ENCODE measurements at regions not wholly inside any gene's neighbourhood (a gene's known extent, or its start where the extent isn't known, plus 50 kb on each side); places are given as distances from the start of the nearest gene placed in this dataset.
"Not testable (repeated sequence)": the region's sequence is repeated elsewhere in the genome, so short reads cannot be mapped to it uniquely, and the experiment has no call there.

DNA sequence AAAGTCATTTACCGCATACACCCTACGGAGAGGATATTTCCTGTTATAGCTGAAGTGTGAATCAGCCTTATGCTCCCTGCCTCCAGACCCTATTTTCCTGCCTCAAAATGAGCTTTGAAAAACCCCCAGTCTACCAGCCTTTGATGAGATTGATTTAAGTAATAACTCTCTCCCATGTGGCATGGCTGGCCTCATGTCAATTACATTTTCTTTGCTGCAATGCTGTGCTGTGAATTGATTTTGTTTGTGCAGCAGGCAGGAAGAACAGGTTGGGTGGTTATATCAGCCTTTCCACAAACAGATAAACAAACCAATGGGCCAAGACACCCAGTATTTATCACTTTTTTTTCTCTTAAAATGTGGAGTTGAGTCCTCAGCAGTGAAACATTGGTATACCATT is 1105.5 kb upstream of the TMEM132C start:
- DNase-seq = no peak

- DNase-seq = no peak
These were observed 1104.7 kb upstream of the TMEM132C start for GRCh38 chr12:127162307-127162706.

DNA sequence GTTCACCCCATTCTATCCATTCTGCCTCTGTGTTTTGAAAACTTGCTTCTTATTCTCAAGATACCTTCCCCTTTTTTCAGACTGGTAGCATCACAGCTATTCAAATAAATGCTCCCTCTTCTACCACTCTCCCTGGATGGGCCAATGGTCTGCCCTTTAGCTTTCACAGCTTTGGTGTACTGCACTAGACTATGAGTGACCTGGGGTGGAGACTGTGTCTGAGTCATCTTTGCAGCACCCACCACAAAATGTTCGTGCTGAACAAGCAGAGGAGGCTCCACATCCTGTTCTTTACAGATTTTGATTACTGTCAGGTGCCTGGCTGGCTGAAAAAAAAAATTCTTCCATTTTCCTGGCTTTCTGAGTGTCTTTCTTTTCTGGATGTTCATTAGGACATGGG is 1104.1 kb upstream of the TMEM132C start:
- DNase-seq = no peak

- DNase-seq = no peak
These were observed 1101.2 kb upstream of the TMEM132C start for GRCh38 chr12:127165567-127166392.

DNA sequence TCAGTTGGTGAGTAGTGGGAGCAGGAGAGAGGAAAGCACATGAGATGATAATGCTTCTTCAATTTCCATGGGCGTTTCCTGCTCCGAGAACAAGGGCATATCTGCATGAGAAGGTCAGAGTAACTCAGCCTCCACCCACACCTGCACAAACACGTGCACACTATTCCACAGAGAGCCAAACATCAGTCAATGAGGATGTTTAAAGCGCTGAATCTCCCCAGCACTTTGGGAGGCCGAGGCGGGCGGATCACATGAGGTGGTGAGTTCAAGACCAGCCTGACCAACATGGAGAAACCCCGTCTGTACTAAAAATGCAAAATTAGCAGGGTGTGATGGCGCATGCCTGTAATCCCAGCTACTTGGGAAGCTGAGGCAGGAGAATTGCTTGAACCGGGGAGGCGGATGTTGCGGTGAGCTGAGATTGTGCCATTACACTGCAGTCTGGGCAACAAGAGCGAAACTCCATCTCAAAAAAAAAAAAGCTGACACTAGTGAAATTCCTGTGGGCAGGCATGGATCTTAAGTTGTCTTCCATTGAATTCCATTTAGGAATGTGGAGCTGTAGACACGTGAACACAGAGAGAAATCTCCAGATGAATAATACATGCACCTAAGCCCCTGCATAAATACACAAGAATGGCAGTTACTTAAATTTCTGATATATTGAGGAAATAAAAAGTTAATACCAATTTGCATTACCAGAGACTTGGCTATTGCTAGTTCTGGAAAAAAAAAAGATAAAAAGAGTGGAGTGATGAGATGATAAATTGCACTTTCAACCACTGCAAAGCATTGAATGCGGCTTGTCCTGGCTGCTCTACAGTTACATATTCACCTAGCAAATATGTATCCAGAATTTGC is 1097.4 kb upstream of the TMEM132C start:
- DNase-seq = no peak

DNA sequence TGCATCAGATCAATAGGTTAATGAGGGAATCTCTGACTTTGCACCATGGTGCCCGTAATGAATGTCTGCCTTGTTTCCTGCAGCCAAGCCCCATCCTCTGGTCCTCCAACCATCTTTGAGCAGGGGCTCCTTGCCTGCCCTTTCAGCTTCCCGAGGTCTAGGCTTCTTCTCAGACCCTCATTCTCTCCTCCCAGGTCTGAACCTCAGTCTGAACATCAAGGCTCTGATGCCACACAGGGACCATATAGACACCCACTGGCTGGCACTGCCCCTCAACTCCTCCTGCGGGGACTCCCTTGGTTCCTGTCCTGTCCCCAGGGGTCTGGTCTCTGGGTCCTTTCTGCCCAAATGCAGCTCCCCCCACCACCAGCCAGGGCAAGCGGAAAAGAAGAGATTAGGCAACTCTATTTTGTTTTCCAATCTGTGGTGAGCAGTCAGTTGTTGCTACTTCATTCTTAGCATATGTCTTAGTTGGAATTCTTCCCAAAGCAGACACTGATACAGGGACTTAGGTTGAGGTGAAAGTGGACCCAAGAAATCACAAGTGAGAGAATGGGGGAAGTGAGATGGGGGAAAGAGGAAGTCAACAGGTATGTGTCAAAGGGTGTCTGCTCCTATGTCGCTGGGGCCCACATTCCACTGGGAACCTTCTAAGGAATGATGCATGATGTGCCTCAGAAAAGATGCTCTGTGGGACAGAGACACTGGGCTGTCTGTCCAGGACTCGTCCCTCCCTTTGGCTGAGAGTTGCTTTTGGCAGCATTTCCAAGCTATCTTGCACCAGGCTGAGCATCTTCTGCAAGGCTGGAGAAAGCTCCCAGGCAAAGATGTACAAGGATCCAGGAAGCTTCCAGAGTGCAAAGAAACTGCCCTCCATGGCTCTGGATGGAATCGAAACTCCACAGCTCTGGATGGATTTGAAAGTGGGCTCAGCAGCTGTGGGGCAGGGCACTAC is 1096.5 kb upstream of the TMEM132C start:
- DNase-seq = no peak

GRCh38 chr12:127172861-127173260 is 1094.1 kb upstream of the TMEM132C start:
- DNase-seq = no peak

DNA sequence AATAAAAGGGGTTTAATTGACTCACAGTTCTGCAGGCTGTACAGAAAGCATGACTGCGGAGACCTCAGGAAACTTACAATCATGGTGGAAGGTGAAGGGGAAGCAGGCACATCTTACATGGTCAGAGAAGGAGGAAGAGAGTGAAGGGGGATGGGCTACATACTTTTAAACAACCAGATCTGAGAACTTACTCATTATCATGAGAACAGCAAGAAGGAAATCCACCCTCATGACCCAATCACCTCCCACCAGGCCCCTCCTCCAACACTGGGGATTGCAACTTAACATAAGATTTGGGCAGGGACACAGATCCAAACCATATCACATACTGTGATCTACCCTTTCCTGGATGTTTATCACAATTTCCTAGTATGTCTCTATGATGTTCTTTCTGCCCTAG is 1093.0 kb upstream of the TMEM132C start:
- DNase-seq = not testable (repeated sequence)

DNA sequence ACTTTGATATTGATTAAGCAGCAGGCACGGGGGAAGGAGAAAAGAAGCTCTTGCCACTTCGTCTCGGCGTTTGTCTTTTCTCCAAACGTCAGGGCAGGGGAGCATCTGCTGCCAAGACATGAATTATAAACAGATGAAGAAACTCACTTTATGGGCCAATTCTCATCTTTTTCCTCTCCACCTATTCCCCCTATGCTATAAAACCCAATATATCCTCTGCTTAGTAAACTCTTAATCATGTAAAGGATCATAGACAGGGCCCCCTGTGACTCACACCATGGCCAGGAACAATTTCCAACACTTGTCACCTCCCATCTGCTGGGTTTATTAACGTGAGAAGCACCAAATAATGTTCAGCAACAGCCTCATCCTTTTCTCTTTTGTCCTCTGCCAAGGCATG is 1092.1 kb upstream of the TMEM132C start:
- DNase-seq = no peak

DNA sequence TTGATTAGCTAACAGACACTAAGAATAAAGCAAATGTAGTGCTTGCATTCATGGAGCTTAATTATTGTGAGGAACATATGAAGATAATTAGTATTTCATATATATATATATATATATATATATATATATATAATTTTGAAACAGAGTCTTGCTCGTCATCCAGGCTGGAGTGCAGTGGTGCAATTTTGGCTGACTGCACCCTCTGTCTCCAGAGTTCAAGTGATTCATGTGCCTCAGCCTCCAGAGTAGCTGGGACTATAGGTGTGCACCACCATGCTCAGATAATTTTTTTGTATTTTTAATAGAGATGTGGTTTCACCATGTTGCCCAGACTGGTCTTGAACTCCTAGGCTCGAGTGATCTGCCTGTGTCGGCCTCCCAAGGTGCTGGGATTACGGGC is 1091.6 kb upstream of the TMEM132C start:
- DNase-seq = no peak

DNA sequence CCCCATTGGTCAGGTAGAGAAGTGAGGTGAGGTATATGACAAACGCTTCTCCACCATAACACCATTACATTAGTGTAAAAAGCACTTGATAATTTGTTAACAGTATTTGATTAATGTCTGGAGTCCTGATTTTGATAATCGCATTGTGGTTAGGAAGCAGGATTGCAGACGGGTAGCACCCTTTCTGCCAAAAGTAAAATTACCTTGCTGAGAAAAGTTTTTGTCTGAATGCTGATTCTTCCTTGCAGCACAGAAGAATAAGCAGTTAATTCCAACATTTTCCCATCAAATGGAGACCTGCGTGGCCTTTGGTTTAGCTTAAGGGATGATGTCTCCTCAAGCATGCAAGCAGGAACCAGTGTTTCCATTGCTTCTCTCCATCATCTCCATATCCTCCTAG is 1090.2 kb upstream of the TMEM132C start:
- DNase-seq = no peak

GRCh38 chr12:127178052-127178451 is 1088.9 kb upstream of the TMEM132C start:
- DNase-seq = no peak

- no peak for DNase-seq
These were observed 1088.5 kb upstream of the TMEM132C start for GRCh38 chr12:127178463-127178862.

GRCh38 chr12:127179176-127179575 is 1087.8 kb upstream of the TMEM132C start:
- DNase-seq = no peak

DNA sequence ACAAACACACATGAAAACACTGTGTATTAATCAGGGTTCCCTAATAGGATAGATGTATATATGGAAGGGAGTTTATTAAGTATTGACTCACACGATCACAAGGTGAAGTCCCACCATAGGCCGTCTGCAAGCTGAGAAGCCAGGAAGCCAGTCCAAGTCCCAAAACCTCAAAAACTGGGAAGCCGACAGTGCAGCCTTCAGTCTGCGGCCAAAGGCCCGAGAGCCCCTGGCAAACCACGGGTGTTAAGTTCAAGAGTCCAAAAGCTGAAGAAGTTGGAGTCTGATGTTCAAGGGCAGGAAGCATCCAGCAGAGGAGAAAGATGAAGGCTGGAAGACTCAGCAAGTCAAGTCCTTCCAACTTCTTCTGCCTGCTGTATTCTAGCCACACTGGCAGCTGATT is 1085.0 kb upstream of the TMEM132C start:
- no peak for DNase-seq

DNA sequence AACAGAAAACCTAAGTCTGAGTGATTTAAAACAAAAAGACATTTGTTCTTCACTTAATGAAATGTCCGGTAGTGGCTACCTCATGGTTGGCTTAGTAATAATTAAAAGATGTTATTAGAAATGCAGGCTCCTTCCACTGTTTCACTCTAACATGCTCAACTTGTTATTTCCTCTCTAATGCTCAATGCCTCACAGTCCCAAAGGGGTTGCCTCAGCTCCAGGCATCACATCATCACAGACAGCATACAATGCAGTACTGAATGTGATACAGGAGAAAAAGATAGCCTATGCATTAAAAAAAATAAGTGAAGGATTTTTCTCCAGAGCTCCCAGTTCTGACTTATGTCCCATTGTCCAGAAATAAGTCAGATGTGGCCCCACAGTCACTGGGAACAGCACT is 1077.0 kb upstream of the TMEM132C start:
- no peak for DNase-seq

GRCh38 chr12:127191129-127191528 is 1075.8 kb upstream of the TMEM132C start:
- no peak for DNase-seq

DNA sequence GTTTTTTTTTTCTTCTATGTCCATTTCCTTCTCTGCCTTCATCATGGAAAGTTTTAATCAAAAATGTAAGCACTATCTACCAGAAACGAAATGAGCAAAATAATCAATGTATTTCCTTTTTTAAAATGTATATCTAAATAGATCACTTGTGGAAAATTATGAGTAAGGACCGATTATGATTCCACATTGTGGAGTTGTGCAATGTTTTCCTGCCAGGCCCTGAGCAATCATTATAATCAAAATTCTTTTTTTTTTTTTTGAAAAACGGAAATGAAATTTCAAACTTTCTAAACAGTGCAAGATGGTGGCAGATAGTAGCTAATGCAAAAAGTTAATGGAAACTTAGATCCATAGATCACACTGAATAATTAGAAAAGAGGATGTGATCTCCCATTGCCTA is 1074.6 kb upstream of the TMEM132C start:
- no peak for DNase-seq

DNA sequence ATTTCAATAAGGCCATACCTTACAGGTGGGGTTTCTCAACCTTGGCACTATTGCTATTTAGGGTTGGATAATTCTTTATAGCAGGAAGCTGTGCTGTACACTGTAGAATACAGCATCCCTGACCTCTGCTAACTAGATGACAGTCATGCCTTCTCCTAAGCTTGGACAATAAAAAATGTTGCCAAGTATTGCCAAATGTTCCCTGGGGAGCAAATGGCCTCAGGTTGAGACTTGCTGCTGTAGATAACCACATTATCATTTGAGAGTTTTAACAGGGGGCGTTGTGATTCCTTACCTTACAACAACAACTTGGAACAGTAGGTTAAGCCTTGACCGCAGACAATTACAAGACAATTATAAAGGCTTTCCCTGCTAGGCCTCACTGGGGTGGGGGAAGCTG is 1073.6 kb upstream of the TMEM132C start:
- DNase-seq = no peak

DNA sequence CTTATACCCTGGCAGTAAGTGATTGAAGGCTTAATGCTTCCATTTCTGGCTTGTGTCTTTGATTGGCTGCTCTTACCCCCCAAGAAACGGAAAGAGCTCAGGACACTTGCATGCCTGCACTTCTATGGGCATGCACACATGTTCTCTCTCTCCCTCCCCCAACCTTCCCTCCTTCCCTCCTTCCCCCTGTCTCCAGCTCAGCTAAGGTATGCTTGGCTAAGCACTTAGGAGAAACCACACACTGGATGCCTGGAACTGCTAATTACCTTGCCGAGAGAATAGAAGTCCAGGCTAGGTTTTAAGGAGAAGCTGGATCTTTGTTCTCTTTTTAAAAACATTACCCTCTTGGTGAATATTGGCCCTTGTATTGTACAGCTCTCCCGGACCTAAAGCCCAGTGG is 1072.8 kb upstream of the TMEM132C start:
- no peak for DNase-seq

DNA sequence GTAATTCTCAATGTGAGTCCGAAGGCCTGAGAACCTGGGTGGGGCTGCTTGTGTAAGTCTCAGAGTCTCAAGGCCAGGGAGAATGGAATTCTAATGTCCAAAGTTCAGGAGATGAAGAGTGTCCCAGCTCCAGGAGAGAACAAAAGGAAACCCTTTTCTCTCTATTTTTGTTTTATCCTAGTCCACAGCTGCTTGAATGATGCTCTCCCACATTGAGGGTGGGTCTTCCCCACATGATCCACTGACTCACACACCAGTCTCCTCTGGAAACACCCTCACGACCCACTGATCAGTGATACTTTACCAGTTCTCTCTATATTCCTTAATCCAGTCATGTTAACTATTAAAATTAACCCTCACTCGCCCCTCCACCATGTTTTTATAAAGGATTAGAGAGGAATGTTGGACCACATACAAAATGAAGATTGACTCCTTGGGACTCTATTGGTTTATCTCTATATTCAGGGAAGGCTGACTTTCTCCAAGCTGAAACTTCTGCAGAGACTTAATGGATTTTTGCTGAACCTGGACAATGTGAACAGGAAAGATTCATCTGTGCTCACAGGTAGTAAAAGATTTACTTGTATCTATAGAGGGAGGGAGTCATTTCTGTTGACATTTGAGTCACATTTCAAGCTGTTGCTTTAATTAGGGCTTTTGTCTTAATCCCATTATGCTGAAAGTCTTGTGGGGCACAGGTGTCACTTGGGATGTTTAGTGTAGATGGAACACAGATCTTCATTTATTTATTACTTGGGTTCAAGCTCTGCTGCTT is 1061.0 kb upstream of the TMEM132C start:
- DNase-seq = no peak

DNA sequence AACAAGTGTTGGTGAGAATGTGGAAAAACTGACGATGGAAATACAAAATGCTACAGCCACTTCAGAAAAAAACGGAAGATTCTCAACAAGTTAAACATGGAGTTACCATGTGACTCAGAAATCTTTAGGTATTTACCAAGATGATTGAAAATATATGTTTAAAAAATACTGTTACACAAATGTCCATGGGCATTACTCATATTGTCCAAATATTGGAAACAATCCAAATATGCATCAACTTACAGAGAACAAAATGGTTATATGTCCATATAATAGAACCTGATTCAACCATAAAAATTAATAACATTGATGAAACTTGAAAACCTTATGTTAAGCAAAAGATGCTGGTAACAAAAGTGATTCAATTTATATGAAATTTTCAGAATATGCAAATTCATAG is 1057.7 kb upstream of the TMEM132C start:
- DNase-seq = no peak

Data from Kasumi-1 (cell line).